ENCODE measurements at regions not wholly inside any gene's neighbourhood (a gene's known extent, or its start where the extent isn't known, plus 50 kb on each side); places are given as distances from the start of the nearest gene placed in this dataset.

DNA sequence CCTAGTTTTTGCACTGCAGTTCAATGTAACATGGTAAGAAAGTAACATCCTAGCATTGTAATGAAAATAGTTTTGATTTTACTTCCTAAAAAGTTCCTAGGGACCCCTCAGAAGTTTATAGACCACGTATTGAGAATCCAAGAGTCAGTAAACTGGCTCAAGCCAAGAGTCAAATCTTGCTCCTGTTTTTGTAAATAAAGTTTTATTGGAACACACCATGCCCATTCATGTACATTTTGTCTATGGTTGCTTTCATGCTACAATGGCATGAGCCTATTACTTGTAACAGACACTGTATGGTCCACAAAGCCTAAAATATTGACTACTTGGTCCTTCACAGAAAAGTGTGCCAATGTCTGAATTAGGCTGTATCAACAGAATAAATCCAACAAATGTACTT lies 301.0 kb downstream of the LMO4 start:
- TF ChIP-seq EZH2 (IDR thresholded peaks at IDR 0.05; ENCODE audit: borderline replicate concordance, low read length), result no peak
- TF ChIP-seq CTCF (IDR thresholded peaks at IDR 0.05; ENCODE audit: low read length), result no peak
- Histone ChIP-seq H3K79me2 (ENCODE audit: insufficient read depth, low read length) (no peaks in the 10 kb centered on the region), H4K20me1 (ENCODE audit: insufficient read depth, low read length) (no peaks in the 10 kb centered on the region), H3K4me2 (ENCODE audit: low read length) (no peak overlapping the region), H3K27me3 (ENCODE audit: insufficient read depth, low read length) (no peaks in the 10 kb centered on the region), H3K9me2 (ENCODE audit: low read depth, low read length) (no peaks in the 10 kb centered on the region), H3K9ac (ENCODE audit: low read length) (no peak overlapping the region), H3K9me3 (ENCODE audit: low read length) (no peaks in the 10 kb centered on the region), H2AFZ (ENCODE audit: low read length) (no peak overlapping the region), H3K4me1 (ENCODE audit: insufficient read depth, low read length, severe bottlenecking) (no peaks in the 10 kb centered on the region), H3K36me3 (ENCODE audit: insufficient read depth, low read length) (no peaks in the 10 kb centered on the region), H3F3A (ENCODE audit: insufficient read depth, low read length) (no peaks in the 10 kb centered on the region), H3K27ac (ENCODE audit: low read depth, low read length, poor library complexity, severe bottlenecking) (no peak overlapping the region), H3K4me3 (ENCODE audit: low read depth, low read length, poor library complexity, severe bottlenecking) (no peak overlapping the region)

DNA sequence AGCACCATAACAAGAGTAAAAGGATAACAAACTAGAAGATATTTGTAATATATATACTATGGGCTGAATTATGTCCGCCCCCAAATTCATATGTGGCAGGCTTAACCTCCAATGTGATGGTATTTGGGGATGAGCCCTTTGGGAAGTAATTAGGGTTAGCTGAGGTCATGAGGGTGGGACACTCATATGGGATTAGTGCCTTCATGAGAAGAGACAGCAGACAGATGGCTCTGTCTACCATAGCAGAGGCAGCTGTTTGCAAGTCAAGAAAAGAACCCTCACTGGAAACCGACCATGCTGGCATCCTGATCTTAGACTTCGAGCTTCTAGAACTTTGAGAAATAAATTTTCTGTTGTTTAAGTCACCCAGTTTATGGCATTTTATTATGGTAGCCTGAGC lies 303.6 kb downstream of the LMO4 start:
- no peak overlapping the region for H3K9ac ChIP-seq (ENCODE audit: low read length)
- H3K4me1 ChIP-seq (ENCODE audit: insufficient read depth, low read length, severe bottlenecking), result no peaks in the 10 kb centered on the region
- no peak overlapping the region for H2AFZ ChIP-seq (ENCODE audit: low read length)
- no peak overlapping the region for H3K27ac ChIP-seq (ENCODE audit: low read depth, low read length, poor library complexity, severe bottlenecking)
- TF ChIP-seq EZH2 (IDR thresholded peaks at IDR 0.05; ENCODE audit: borderline replicate concordance, low read length), result no peak
- no peak for TF ChIP-seq CTCF (IDR thresholded peaks at IDR 0.05; ENCODE audit: low read length)
- no peaks in the 10 kb centered on the region for H3F3A ChIP-seq (ENCODE audit: insufficient read depth, low read length)
- H3K79me2 ChIP-seq (ENCODE audit: insufficient read depth, low read length), result no peaks in the 10 kb centered on the region
- no peaks in the 10 kb centered on the region for H4K20me1 ChIP-seq (ENCODE audit: insufficient read depth, low read length)
- no peak overlapping the region for H3K4me2 ChIP-seq (ENCODE audit: low read length)
- no peaks in the 10 kb centered on the region for H3K9me2 ChIP-seq (ENCODE audit: low read depth, low read length)
- no peaks in the 10 kb centered on the region for H3K27me3 ChIP-seq (ENCODE audit: insufficient read depth, low read length)
- H3K36me3 ChIP-seq (ENCODE audit: insufficient read depth, low read length), result no peaks in the 10 kb centered on the region
- H3K4me3 ChIP-seq (ENCODE audit: low read depth, low read length, poor library complexity, severe bottlenecking), result no peak overlapping the region
- H3K9me3 ChIP-seq (ENCODE audit: low read length), result no peaks in the 10 kb centered on the region

- H3K4me2 ChIP-seq (ENCODE audit: low read length), result no peak overlapping the region
- H3K27me3 ChIP-seq (ENCODE audit: insufficient read depth, low read length), result no peaks in the 10 kb centered on the region
- no peaks in the 10 kb centered on the region for H3F3A ChIP-seq (ENCODE audit: insufficient read depth, low read length)
- no peaks in the 10 kb centered on the region for H4K20me1 ChIP-seq (ENCODE audit: insufficient read depth, low read length)
- no peak overlapping the region for H2AFZ ChIP-seq (ENCODE audit: low read length)
- H3K4me1 ChIP-seq (ENCODE audit: insufficient read depth, low read length, severe bottlenecking), result no peaks in the 10 kb centered on the region
- no peaks in the 10 kb centered on the region for H3K36me3 ChIP-seq (ENCODE audit: insufficient read depth, low read length)
- no peak for TF ChIP-seq EZH2 (IDR thresholded peaks at IDR 0.05; ENCODE audit: borderline replicate concordance, low read length)
- no peak for TF ChIP-seq CTCF (IDR thresholded peaks at IDR 0.05; ENCODE audit: low read length)
- no peak overlapping the region for H3K4me3 ChIP-seq (ENCODE audit: low read depth, low read length, poor library complexity, severe bottlenecking)
- no peaks in the 10 kb centered on the region for H3K9me2 ChIP-seq (ENCODE audit: low read depth, low read length)
- no peaks in the 10 kb centered on the region for H3K79me2 ChIP-seq (ENCODE audit: insufficient read depth, low read length)
- no peaks in the 10 kb centered on the region for H3K9me3 ChIP-seq (ENCODE audit: low read length)
- no peak overlapping the region for H3K27ac ChIP-seq (ENCODE audit: low read depth, low read length, poor library complexity, severe bottlenecking)
- H3K9ac ChIP-seq (ENCODE audit: low read length), result no peak overlapping the region
These were observed 307.7 kb downstream of the LMO4 start for GRCh38 chr1:87636198-87636892.

Data from OCI-LY1 (cell line).